ENCODE measurements at regions not wholly inside any gene's neighbourhood (a gene's known extent, or its start where the extent isn't known, plus 50 kb on each side); places are given as distances from the start of the nearest gene placed in this dataset.

GRCh38 chr15:100762913-100763834 is 116.5 kb upstream of the ALDH1A3 start:
- Histone ChIP-seq H3K36me3 (no peaks in the 10 kb centered on the region), H3K27ac (replicated peaks in 1 of 4) (no peak overlapping the region), H3K4me3 (no peak overlapping the region), H3K27me3 (no peaks in the 10 kb centered on the region), H3K4me1 (peaks cover 0 to 15% (median 5%) of the 10 kb centered on the region in 4 donors), H3K9me3 (no peaks in the 10 kb centered on the region)
- 88% methylated on average over 10 of the region's 10 CpGs for WGBS
- no peak for TF ChIP-seq POLR2AphosphoS5 (IDR thresholded peaks at IDR 0.05)
- TF ChIP-seq CTCF (IDR thresholded peaks at IDR 0.05) = no peak
- TF ChIP-seq EP300 (IDR thresholded peaks at IDR 0.05) = no peak
- TF ChIP-seq POLR2A (IDR thresholded peaks at IDR 0.05; ENCODE audit: low read depth) = no peak
- DNase-seq (ENCODE audit: extremely low spot score) = no peak
- intact Hi-C loops (cut with DNase I) = no loop called here

GRCh38 chr15:100763835-100764750 is 115.5 kb upstream of the ALDH1A3 start:
- Histone ChIP-seq H3K36me3 (no peaks in the 10 kb centered on the region), H3K27ac (replicated peaks in 1 of 4) (no peak overlapping the region), H3K4me1 (peaks cover 0 to 9% (median 2%) of the 10 kb centered on the region in 4 donors), H3K27me3 (no peaks in the 10 kb centered on the region), H3K4me3 (no peak overlapping the region), H3K9me3 (no peaks in the 10 kb centered on the region)
- no peak for TF ChIP-seq POLR2A (IDR thresholded peaks at IDR 0.05; ENCODE audit: low read depth)
- intact Hi-C loops (cut with DNase I) = no loop called here
- DNase-seq (ENCODE audit: extremely low spot score) = peak; percentile 89
- 87% methylated on average over 15 of the region's 20 CpGs for WGBS

GRCh38 chr15:100764778-100765466 is 114.7 kb upstream of the ALDH1A3 start:
- intact Hi-C loops (cut with DNase I) = no loop called here
- TF ChIP-seq EP300 (IDR thresholded peaks at IDR 0.05) (no peak), POLR2AphosphoS5 (IDR thresholded peaks at IDR 0.05) (no peak), POLR2A (IDR thresholded peaks at IDR 0.05; ENCODE audit: low read depth) (no peak), CTCF (IDR thresholded peaks at IDR 0.05) (no peak)
- no peak overlapping the region for H3K27ac ChIP-seq (replicated peaks in 1 of 4)
- 69% methylated on average over 9 of the region's 9 CpGs for WGBS
- peak; percentile 90 for DNase-seq (ENCODE audit: extremely low spot score)
- H3K9me3 ChIP-seq = no peaks in the 10 kb centered on the region
- no peak overlapping the region for H3K4me3 ChIP-seq
- H3K4me1 ChIP-seq = peaks cover 0 to under 1% (median 0%) of the 10 kb centered on the region in 4 donors
- no peaks in the 10 kb centered on the region for H3K27me3 ChIP-seq
- H3K36me3 ChIP-seq = no peaks in the 10 kb centered on the region

DNA sequence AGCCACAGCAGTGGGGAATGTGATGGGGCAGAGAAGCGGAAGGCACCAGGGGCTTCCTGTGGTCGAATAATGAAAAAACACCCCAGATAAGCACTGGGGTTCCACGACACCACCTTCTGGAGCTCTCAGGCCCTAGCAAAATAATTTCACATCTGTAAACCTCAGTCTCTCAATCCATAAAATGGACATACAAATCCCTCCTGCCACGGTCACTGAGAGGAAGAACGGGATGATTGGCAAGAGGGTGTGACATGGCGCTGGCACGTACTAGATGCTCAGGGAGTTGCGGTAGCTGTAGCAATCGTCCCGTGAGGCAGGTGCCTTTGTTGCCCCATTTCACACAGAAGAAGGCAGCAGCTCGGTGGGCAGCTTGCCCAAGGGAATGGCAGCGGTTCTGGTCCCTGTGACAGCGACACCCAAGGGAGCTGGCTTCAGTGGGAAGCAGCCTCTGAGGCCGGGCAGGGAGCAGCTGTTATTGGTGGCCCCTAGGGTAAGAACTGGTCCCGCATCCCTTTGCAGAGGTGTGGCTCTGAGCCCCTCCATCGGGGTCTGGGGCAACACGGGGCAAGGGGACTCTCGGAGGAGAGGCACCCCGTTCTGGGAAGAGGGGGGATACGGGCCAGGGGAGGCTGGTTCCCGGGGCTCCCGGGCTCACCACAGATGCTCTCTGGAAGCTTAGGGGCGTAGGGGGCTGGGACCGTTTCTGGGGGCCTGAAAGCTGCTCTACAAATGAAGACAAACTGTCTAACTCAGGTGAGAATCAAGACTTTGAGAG is 114.0 kb upstream of the ALDH1A3 start:
- no peaks in the 10 kb centered on the region for H3K9me3 ChIP-seq
- intact Hi-C loops (cut with DNase I) = no loop called here
- 75% methylated on average over 20 of the region's 24 CpGs for WGBS
- DNase-seq (ENCODE audit: extremely low spot score) = peak; percentile 72
- H3K4me1 ChIP-seq = no peaks in the 10 kb centered on the region
- H3K36me3 ChIP-seq = no peaks in the 10 kb centered on the region
- no peak overlapping the region for H3K27ac ChIP-seq (replicated peaks in 1 of 4)
- no peaks in the 10 kb centered on the region for H3K27me3 ChIP-seq
- TF ChIP-seq POLR2AphosphoS5 (IDR thresholded peaks at IDR 0.05) (no peak), CTCF (IDR thresholded peaks at IDR 0.05) (no peak), EP300 (IDR thresholded peaks at IDR 0.05) (no peak), POLR2A (IDR thresholded peaks at IDR 0.05; ENCODE audit: low read depth) (no peak)
- no peak overlapping the region for H3K4me3 ChIP-seq
